Dedifferentiated amniotic fluid mesenchymal stem cell (primary cell): ENCODE measurements at regions not wholly inside any gene's neighbourhood (a gene's known extent, or its start where the extent isn't known, plus 50 kb on each side); places are given as distances from the start of the nearest gene placed in this dataset.

Experiments
- DNase-seq: peaks from one replicate; pipeline ENCODE4 v3.0.0-alpha.2; 2016; ENCODE audit errors: extremely low spot score

DNA sequence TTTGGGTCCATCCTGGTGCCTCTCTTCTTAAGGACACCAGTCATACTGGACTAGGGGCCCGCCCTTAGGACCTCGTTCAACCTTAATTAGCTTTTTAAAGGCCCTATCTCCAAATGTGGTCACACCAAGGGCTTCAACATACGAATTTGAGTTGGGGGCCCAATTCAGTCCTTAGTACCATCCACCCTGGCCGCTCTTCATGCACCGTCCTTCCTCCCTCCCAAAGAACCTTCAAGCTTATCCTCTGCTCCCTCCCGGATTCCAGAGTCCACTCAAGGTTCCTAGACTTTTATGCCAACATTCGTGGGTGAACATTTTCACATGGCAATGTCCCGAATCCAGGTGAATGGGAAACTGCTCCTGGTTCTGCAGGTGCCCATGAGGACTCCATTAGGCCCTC, 201.3 kb upstream of the IGF1R start:
- no peak for DNase-seq

DNA sequence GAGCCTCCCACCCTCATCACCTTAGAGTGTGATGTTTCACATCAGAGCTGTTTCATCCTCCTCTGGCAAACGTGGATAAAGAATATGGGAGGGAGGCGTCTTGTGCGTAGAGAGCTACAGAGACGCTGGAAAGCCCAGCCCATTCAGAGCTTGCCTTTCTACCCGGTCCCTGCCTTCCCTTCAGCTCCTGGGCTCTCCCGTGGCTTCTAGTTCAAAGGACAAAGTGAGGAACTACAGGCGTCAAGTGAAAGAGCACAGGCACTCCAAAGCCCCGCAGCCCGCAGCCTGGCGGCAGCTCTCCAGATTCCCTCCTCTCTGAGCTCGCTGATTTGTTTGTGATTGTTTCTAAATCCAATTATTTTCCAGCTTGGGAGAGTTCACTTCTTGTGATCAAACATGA, 197.1 kb upstream of the IGF1R start:
- DNase-seq: no peak

DNA sequence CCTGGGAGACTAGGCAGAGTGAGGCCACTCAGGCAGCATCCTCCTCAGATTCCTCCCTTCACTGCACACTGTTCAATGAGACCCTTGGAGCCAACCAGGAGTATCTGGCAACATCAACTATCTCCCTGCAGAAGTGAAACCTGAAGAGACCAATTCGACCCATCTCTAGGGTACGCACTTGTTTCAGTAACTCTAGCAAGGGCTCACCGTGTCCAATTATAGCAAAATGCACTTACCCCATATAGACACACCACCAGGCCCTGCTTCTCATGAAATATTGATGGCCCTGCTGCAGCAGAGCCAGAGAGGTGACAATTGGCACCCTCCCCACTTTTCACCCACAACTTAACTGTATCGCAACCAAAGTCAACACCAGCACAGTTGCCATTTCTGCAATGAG, 196.1 kb upstream of the IGF1R start:
- DNase-seq: no peak

- no peak for DNase-seq
Observed at GRCh38 chr15:98455904-98456303, 192.4 kb upstream of the IGF1R start.

GRCh38 chr15:98476559-98476958, 171.8 kb upstream of the IGF1R start:
- DNase-seq: no peak

- DNase-seq: no peak
Observed at GRCh38 chr15:98480844-98481243, 167.5 kb upstream of the IGF1R start.

GRCh38 chr15:98483575-98484130, 164.7 kb upstream of the IGF1R start:
- DNase-seq: no peak

DNA sequence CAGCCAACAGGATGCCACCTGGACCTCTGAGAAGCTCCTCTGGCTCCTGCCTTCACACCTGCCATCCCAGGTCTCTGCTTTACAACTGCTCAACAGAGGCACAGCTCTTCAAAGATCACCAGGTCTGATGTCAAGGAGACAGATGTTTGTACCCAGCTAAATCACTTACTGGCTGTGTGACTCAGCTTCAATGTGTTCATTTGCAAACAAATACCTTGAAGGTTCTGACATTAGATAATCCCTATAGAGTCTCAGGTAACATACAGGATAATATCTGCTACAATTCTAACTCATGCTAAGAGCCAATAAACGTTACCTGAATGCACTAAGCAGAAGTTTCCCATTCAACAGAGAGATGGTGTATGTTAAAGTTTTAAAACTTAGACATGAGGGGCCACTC, 163.4 kb upstream of the IGF1R start:
- DNase-seq: no peak

- DNase-seq: no peak
Observed at GRCh38 chr15:98485451-98485850, 162.9 kb upstream of the IGF1R start.

GRCh38 chr15:98493966-98494511, 154.3 kb upstream of the IGF1R start:
- no peak for DNase-seq

GRCh38 chr15:98501192-98501591, 147.1 kb upstream of the IGF1R start:
- no peak for DNase-seq

- DNase-seq: no peak
Observed at GRCh38 chr15:98501632-98502031, 146.7 kb upstream of the IGF1R start.

DNA sequence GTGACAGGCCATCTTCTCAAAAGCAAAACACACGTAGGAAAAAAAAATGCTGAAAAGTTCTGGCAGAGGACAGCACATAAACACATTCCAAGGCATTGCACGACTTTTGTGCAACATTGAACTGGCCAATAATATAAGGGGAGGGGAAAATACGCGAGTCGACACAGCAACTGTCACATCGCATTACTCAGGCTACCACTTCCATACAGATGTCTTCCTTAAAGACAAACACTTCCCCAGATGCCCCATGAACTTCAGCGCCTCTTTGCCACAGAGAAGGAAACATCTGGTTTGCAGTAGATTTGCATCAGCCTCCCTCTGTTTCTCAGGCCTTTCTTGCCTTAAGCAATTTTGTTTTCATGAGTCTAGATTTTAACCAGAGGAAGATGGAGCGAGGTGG, 144.4 kb upstream of the IGF1R start:
- DNase-seq: peak; percentile 98

DNA sequence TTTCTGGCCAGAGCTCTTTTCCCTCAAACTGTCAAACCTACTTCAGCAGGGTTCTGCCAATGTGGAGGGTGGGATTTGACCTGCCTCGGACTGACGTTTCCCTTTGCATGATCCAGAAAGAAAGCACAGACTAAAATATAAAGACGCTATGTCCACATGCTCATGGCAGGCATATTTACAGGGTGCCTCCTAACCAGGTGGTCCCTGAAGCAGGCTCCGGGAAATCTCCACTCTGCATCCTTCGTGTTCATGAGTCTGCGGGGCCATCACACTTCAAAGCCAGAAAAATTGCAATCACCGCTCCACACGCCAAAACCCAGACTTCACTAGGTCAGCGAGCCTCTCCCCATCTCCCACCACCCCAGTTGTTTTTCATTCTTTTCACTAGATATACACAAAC, 143.3 kb upstream of the IGF1R start:
- no peak for DNase-seq

GRCh38 chr15:98505611-98506031, 142.7 kb upstream of the IGF1R start:
- DNase-seq: peak; percentile 45

- DNase-seq: no peak
Observed at GRCh38 chr15:98506172-98506571, 142.2 kb upstream of the IGF1R start.

DNA sequence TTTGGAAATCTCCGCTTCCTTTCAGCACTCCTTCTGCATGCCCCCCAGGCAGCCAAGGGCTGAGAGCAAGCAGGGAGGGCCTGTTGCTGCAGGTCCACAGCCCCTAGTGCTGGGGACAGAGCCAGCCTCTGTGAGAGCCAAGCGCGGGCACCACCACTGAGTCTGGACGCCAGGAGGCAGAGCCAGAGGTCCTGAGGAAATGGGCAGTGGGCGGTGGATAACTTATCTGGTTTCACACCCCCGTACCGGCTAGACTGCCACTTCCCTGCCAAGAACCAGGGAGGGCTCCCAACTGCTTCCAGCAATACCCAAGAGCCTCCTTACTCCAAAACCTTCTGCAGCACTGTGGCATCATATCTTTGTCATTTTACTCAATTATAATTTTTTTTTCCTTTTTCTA, 141.6 kb upstream of the IGF1R start:
- DNase-seq: no peak

GRCh38 chr15:98513428-98513986, 134.8 kb upstream of the IGF1R start:
- no peak for DNase-seq

DNA sequence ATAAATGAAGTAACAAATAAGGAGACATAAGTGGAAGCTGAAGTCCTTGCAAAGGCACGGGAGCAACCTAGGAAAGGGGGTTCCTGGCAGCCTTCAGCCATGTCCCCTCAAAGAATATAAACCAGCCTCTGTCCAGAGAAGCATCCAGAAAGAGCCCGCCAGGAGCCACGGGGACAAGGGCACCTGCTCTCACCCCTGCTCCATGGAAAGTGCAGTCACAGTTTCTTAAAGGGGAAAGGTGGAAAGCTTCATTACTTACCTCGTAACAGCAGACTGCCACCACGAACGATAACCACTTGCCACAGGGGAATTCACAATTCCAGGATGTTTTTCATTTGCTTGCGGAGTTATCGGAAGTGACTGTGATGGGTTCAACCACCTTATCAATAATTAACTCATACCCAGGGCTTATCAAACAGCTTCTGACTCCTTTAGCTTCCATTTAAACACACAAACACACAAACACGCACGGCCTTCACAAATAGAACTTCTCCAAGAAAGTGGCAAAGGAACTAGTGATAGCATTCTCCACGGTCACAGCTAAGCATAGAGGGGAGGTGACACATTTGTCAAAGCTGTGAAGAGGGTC, 134.2 kb upstream of the IGF1R start:
- DNase-seq: no peak

DNA sequence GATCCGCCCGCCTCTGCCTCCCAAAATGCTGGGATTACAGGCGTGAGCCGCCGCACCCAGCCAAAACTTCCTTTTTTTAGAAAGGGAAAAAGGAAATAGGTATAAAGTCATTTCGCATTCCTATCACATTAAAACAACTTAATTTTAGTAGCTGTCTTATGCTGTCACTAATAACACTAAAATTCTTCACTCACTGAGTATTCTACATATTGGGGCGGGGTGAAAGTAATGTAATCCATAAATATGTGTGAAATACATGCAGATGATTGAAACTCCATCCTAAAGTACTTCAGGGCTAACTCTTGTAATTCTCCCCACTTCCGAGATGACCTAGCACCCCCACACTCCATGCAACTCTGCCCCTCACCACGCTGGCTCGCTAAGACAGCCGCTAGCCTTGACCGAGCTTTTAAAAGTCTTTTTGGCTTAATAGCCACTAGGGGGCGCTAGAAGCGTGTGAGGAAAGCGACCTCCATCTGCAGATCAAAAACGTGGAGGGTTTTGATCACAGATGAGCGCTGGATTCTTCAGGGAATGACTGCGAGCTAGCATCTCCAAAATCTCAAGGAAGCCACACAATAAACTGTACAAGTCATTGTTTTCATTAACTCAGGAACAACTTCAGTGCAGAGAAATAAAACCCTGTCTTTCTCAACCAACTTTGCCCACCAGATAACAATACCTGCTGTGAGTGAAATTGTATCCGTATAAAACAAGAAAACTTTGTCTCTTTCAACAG, 129.3 kb upstream of the IGF1R start:
- DNase-seq: peak; percentile 83

DNA sequence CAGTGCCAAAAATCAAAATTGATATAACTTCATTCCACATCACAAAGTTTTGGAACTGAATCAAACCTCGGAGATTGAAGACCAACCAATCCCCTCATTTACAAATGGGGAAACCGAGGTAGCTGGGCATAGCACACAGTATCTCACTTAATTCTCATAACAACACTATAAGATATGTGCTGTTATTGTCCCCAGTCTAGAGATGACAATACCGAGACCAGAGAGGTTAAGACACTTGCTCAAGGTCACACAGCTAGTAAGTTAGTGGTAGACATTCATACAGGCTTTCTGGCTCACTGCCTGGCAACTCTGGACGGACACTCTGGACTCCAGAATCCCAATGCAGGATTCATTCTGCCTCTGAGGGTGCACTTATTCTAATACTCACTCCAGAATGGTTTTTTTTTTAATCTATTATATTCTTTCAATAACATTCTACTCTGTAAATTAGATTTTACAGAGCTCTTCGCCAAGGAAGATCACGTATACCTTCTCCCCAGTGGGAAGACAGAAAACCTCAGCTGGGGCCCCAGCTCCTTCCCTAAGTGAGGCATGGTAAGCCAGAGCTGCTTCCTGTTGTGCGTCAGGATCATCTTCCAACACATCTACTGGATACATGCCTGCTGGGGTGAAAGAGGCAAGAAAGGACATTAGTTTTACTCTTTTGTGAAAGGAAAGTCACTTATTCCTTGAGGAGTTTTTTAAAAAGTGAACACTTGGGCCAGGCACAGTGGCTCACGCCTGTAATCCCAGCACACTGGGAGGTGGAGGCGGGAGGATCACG, 128.4 kb upstream of the IGF1R start:
- DNase-seq: no peak

- DNase-seq: no peak
Observed at GRCh38 chr15:98522127-98522526, 126.2 kb upstream of the IGF1R start.
